Activated CD8-positive, alpha-beta T cell treated with anti-CD3 and anti-CD28 coated beads for 36 hours (primary cell): ENCODE measurements at regions not wholly inside any gene's neighbourhood (a gene's known extent, or its start where the extent isn't known, plus 50 kb on each side); places are given as distances from the start of the nearest gene placed in this dataset.

Experiments
- ATAC-seq: fragments of 200-7000 bp; cut with Tn5 transposase; one replicate; pipeline ENCODE4 v1.10.0; 2021; ENCODE audit warnings: mild to moderate bottlenecking, moderate library complexity
- CTCF ChIA-PET: fragments of 350-600 bp; sonication (Branson Sonifier 250); formaldehyde crosslinking; loops from one replicate; lab custom pipeline; 2021; ENCODE audit warnings: antibody characterized with exemption; lab: Charles Lee
- POLR2A ChIA-PET: fragments of 350-600 bp; sonication (Branson Sonifier 250); formaldehyde crosslinking; loops from one replicate; lab custom pipeline; 2021; ENCODE audit warnings: antibody characterized with exemption; lab: Charles Lee
- DNase-seq: peaks from one replicate; pipeline ENCODE4 v3.0.0-alpha.2; 2020
- H3K27ac Mint-ChIP-seq: one replicate; pipeline ENCODE4 v1.8.0; 2021; ENCODE audit warnings: mild to moderate bottlenecking, mixed read lengths
- H3K27me3 Mint-ChIP-seq: one replicate; pipeline ENCODE4 v1.8.0; 2021; ENCODE audit warnings: mixed read lengths
- H3K36me3 Mint-ChIP-seq: one replicate; pipeline ENCODE4 v1.8.0; 2021; ENCODE audit warnings: low read depth, mixed read lengths
- H3K4me1 Mint-ChIP-seq: one replicate; pipeline ENCODE4 v1.8.0; 2021; ENCODE audit warnings: low read depth, mixed read lengths
- H3K4me3 Mint-ChIP-seq: one replicate; pipeline ENCODE4 v1.8.0; 2021; ENCODE audit warnings: mild to moderate bottlenecking, moderate library complexity, mixed read lengths
- H3K9me3 Mint-ChIP-seq: one replicate; pipeline ENCODE4 v1.8.0; 2021; ENCODE audit warnings: mixed read lengths
- CTCF ChIP-seq: fragments of 200-600 bp; IDR thresholded peaks from one replicate; pipeline ENCODE4 v1.8.0; 2022; ENCODE audit warnings: antibody characterized with exemption, mild to moderate bottlenecking
- intact Hi-C: fragments of 100-400 bp; cut with micrococcal nuclease; formaldehyde crosslinking; loops from one replicate; pipeline ENCODE4 v1.10.0; 2022

GRCh38 chr17:36732351-36732750 lies 131.0 kb downstream of the MRM1 start:
- Mint-ChIP-seq H3K27me3 (peaks cover 7% of the 10 kb centered on the region), H3K27ac (no peak overlapping the region), H3K4me3 (no peak overlapping the region), H3K9me3 (no peaks in the 10 kb centered on the region), H3K4me1 (peaks cover 16% of the 10 kb centered on the region), H3K36me3 (no peaks in the 10 kb centered on the region)
- CTCF ChIA-PET: interaction anchor here (1.4 kb wide), 1 partner anchor 26 kb away, joined by 5 read pairs; no protein-coding TSS in a partner anchor
- DNase-seq (no peak), ATAC-seq (no peak)
- intact Hi-C loops: no loop called here
- no peak for TF ChIP-seq CTCF
- POLR2A ChIA-PET: no interaction called here

GRCh38 chr17:36736201-36737156 lies 135.1 kb downstream of the MRM1 start:
- Mint-ChIP-seq H3K27ac (no peak overlapping the region), H3K27me3 (peaks cover 6% of the 10 kb centered on the region), H3K36me3 (no peaks in the 10 kb centered on the region), H3K4me1 (no peaks in the 10 kb centered on the region), H3K4me3 (no peak overlapping the region), H3K9me3 (no peaks in the 10 kb centered on the region)
- no peak for TF ChIP-seq CTCF
- intact Hi-C loops: no loop called here
- ATAC-seq (no peak), DNase-seq (no peak)
- ChIA-PET CTCF (interaction anchor here (1.2 kb wide), 1 partner anchor 30 kb away, joined by 3 read pairs; no protein-coding TSS in a partner anchor), POLR2A (no interaction called here)

GRCh38 chr17:36739208-36739607 lies 137.8 kb downstream of the MRM1 start:
- ChIA-PET CTCF (no interaction called here), POLR2A (no interaction called here)
- no peak overlapping the region for H3K27ac Mint-ChIP-seq
- H3K36me3 Mint-ChIP-seq: no peaks in the 10 kb centered on the region
- no peak overlapping the region for H3K4me3 Mint-ChIP-seq
- H3K9me3 Mint-ChIP-seq: no peaks in the 10 kb centered on the region
- H3K27me3 Mint-ChIP-seq: peaks cover 4% of the 10 kb centered on the region
- H3K4me1 Mint-ChIP-seq: no peaks in the 10 kb centered on the region
- intact Hi-C loops: no loop called here
- no peak for TF ChIP-seq CTCF
- DNase-seq: no peak
- ATAC-seq: no peak

GRCh38 chr17:36740157-36740556 lies 138.8 kb downstream of the MRM1 start:
- intact Hi-C loops: no loop called here
- ATAC-seq (no peak), DNase-seq (no peak)
- no peak for TF ChIP-seq CTCF
- Mint-ChIP-seq H3K27ac (no peak overlapping the region), H3K36me3 (no peaks in the 10 kb centered on the region), H3K4me1 (no peaks in the 10 kb centered on the region), H3K9me3 (no peaks in the 10 kb centered on the region), H3K27me3 (peaks cover 4% of the 10 kb centered on the region), H3K4me3 (no peak overlapping the region)
- POLR2A ChIA-PET: interaction anchor here (0.6 kb wide), 1 partner anchor 145 kb away, joined by 3 read pairs; no protein-coding TSS in a partner anchor
- CTCF ChIA-PET: no interaction called here
